Right lobe of liver (tissue), 4 donors: ENCODE measurements at regions not wholly inside any gene's neighbourhood (a gene's known extent, or its start where the extent isn't known, plus 50 kb on each side); places are given as distances from the start of the nearest gene placed in this dataset.

Source experiments
- POLR2A ChIP-seq: fragments of 450-650 bp; IDR thresholded peaks from one replicate; pipeline ENCODE4 v1.6.1; 2017; ENCODE audit warnings: antibody characterized with exemption, mild to moderate bottlenecking
- TF ChIP-seq, protein P1 (sequence below), 4 donors: fragments of 200-600 bp in 3 of 4; fragments of 450-650 bp in 1 of 4; IDR thresholded peaks; one replicate each; pipeline versions ENCODE4 v1.5.1 to v1.8.0; 2016 to 2022; ENCODE audit warnings: antibody characterized with exemption in 4 of 4, mild to moderate bottlenecking in 2 of 4
- donor health status: DM: no; HTN: no; CAD: no.
- donor health status: DM: no; HTN: no; CAD: no.
- donor health status: DM: no; HTN: yes; CAD: no.

DNA sequence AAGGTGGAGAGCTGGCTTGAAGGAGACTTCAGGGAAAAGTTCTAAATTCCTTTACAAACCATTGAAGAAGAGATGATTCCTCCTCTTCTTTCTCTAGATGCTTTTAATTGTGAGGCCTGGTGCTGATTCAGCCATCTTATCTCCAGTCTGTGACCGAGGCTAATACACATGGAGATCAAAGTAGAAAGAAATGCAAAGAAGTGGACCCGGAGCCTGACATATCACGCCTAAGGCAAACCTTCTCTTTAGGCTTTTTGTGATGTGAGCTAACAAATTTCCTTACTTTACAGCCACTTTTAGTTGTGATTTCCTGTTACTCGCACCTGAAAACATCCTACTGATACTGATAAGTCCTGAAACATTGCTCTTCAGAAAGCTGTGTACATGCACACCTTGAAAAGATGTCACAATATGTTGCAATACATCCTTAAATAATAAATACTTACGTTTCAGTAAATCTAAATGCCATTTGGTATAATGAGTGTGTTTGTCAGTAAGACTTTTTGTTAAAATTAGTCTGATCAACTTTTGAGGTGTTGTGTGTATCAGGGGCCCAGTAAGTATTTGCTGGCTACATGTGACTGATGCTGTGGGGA lies 192.4 kb downstream of the BAMBI start:
- TF ChIP-seq, protein P1, sequence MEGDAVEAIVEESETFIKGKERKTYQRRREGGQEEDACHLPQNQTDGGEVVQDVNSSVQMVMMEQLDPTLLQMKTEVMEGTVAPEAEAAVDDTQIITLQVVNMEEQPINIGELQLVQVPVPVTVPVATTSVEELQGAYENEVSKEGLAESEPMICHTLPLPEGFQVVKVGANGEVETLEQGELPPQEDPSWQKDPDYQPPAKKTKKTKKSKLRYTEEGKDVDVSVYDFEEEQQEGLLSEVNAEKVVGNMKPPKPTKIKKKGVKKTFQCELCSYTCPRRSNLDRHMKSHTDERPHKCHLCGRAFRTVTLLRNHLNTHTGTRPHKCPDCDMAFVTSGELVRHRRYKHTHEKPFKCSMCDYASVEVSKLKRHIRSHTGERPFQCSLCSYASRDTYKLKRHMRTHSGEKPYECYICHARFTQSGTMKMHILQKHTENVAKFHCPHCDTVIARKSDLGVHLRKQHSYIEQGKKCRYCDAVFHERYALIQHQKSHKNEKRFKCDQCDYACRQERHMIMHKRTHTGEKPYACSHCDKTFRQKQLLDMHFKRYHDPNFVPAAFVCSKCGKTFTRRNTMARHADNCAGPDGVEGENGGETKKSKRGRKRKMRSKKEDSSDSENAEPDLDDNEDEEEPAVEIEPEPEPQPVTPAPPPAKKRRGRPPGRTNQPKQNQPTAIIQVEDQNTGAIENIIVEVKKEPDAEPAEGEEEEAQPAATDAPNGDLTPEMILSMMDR (IDR thresholded peaks at IDR 0.05) = no peak
- TF ChIP-seq POLR2A = no peak
